ENCODE measurements at regions not wholly inside any gene's neighbourhood (a gene's known extent, or its start where the extent isn't known, plus 50 kb on each side); places are given as distances from the start of the nearest gene placed in this dataset.

DNA sequence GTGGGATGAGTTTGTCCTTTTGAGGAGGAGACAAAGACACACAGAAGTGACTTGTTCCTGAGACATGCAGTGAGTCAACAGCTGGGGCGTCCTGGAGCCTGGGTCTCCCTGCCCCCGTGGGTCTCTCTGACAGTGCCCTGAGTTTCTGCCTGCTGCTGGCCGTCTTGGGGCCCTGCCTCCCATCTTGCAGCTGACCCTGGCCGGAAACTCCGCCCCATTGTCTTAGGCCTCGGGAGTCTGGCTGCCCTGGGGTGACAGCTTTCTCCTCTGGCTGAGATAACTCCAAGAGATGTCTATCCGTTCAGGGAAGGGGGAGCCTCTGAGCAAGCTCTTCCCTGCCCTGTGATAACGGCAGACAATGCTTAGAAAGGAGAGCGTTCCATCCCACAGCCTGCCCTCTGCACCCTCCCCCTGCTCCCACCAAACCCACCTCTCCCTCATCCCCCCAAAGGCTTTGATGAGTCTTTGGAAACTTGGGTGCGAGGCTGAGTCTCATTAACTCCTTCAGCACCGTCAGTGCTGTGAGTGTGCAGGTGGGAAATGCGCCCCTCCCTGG lies 69.5 kb upstream of the PODXL start:
- Histone ChIP-seq H3K4me1 (replicated peaks in 1 of 2; ENCODE audit: control insufficient read depth in 2 of 2, insufficient read depth in 2 of 2, low read length in 2 of 2) (peaks cover 0 to 3% of the 10 kb centered on the region in 2 experiments; a peak in 3 of 5 replicates), H3K36me3 (ENCODE audit: control insufficient read depth, insufficient read depth, low read length) (no peaks in the 10 kb centered on the region), H2AFZ (ENCODE audit: low read depth, low read length) (no peak overlapping the region), H3K9ac (ENCODE audit: insufficient read depth in 1 of 2, low read depth in 2 of 2, low read length in 2 of 2) (peak overlapping the region in 1 of 2 experiments; percentile 47; a peak in 1 of 4 replicates), H3K9me3 (replicated peaks; ENCODE audit: control insufficient read depth, insufficient read depth, low read depth, low read length) (no peaks in the 10 kb centered on the region), H3K27ac (ENCODE audit: extremely low read depth, low read depth, low read length) (no peak overlapping the region), H4K20me1 (replicated peaks; ENCODE audit: control insufficient read depth, insufficient read depth, low read length) (0 out of 2 replicates have a peak, but pooled peaks cover 8% of the 10 kb centered on the region), H3K4me3 (no peak overlapping the region), H3K27me3 (ENCODE audit: control insufficient read depth in 2 of 2, insufficient read depth in 2 of 2, low read length in 2 of 2) (peaks cover 32 to 88% of the 10 kb centered on the region in 2 experiments), H3K4me2 (ENCODE audit: insufficient read depth, low read length) (no peak overlapping the region), H3K79me2 (ENCODE audit: control insufficient read depth, insufficient read depth, low read length) (no peaks in the 10 kb centered on the region), H3K9me1 (ENCODE audit: control insufficient read depth, insufficient read depth, low read length) (no peaks in the 10 kb centered on the region)
- 0 out of 2 replicates have a peak, but pooled peaks have one; percentile 42 for TF ChIP-seq SOX6 (IDR thresholded peaks at IDR 0.05)
- no peak for TF ChIP-seq HCFC1 (IDR thresholded peaks at IDR 0.05; ENCODE audit: low read depth, low read length)
- no peak for TF ChIP-seq TCFL5 (CRISPR knock-in tag; conservative IDR thresholded peaks at IDR 0.05)
- 0 out of 2 replicates have a peak, but pooled peaks have one; percentile 25 for TF ChIP-seq GABPA (tag; conservative IDR thresholded peaks at IDR 0.05; ENCODE audit: low read depth)
- TF ChIP-seq, protein P1, sequence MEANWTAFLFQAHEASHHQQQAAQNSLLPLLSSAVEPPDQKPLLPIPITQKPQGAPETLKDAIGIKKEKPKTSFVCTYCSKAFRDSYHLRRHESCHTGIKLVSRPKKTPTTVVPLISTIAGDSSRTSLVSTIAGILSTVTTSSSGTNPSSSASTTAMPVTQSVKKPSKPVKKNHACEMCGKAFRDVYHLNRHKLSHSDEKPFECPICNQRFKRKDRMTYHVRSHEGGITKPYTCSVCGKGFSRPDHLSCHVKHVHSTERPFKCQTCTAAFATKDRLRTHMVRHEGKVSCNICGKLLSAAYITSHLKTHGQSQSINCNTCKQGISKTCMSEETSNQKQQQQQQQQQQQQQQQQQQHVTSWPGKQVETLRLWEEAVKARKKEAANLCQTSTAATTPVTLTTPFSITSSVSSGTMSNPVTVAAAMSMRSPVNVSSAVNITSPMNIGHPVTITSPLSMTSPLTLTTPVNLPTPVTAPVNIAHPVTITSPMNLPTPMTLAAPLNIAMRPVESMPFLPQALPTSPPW (CRISPR knock-in tag; IDR thresholded peaks at IDR 0.05): peak; percentile 49; the same call in 1 of the 2 replicates
- 0 out of 4 replicates have a peak, but pooled peaks of 1 of the 2 experiments have one; percentile 44 for TF ChIP-seq RCOR1 (IDR thresholded peaks at IDR 0.05; ENCODE audit: borderline replicate concordance in 1 of 2, low read depth in 2 of 2, low read length in 2 of 2)
- TF ChIP-seq TFAP4 (CRISPR knock-in tag; IDR thresholded peaks at IDR 0.05; ENCODE audit: borderline replicate concordance): peak; percentile 66; the same call in 1 of the 2 replicates
- no peak for TF ChIP-seq E2F8 (IDR thresholded peaks at IDR 0.05; ENCODE audit: low read depth, partially characterized antibody)
- no peak for TF ChIP-seq RERE (CRISPR knock-in tag; IDR thresholded peaks at IDR 0.05; ENCODE audit: borderline replicate concordance)
- TF ChIP-seq FOSL1 (tag; conservative IDR thresholded peaks at IDR 0.05): peak; percentile 66
- peak in 1 of 4 experiments; percentile 30 for DNase-seq (ENCODE audit: extremely low read depth in 1 of 4, low spot score in 3 of 4)
- WGBS (ENCODE audit: insufficient coverage, low coverage, missing lambda C conversion rate): 3% methylated on average over 12 of the region's 12 CpGs
- no peak; the same call in 1 of the 3 replicates for ATAC-seq
- CTCF ChIA-PET (ENCODE audit: low intra/inter-chr PET ratio): no interaction called here
- in situ Hi-C loops (cut with MboI) (no loop called here), intact Hi-C loops (cut with micrococcal nuclease) (no loop called here)
- POLR2A ChIA-PET: interaction anchor here (0.6 to 1.0 kb wide), 2 partner anchors 40 to 1335 kb away, joined by 3 read pairs; no protein-coding TSS in a partner anchor
- BruUV-seq (replicated peaks): no TSS peak
- no peak for FAIRE-seq
